GM12873 (cell line): ENCODE measurements at regions not wholly inside any gene's neighbourhood (a gene's known extent, or its start where the extent isn't known, plus 50 kb on each side); places are given as distances from the start of the nearest gene placed in this dataset.

ENCODE experiments used
- CTCF ChIP-seq: IDR thresholded peaks from 2 replicates; pipeline ENCODE4 v1.5.1; 2012; ENCODE audit warnings: low read depth, mild to moderate bottlenecking, moderate library complexity, low read length, control low read depth; ENCODE audit not compliant: insufficient read depth; ENCODE audit errors: missing control alignments

GRCh38 chr5:174287761-174288160, 242.3 kb downstream of the NSG2 start:
- no peak for TF ChIP-seq CTCF

- TF ChIP-seq CTCF = no peak
These were observed 242.9 kb downstream of the NSG2 start for GRCh38 chr5:174288439-174288838.

GRCh38 chr5:174291162-174291561, 245.7 kb downstream of the NSG2 start:
- TF ChIP-seq CTCF = no peak

GRCh38 chr5:174292348-174292747, 246.8 kb downstream of the NSG2 start:
- no peak for TF ChIP-seq CTCF

- TF ChIP-seq CTCF = no peak
These were observed 247.5 kb downstream of the NSG2 start for GRCh38 chr5:174293006-174293405.

GRCh38 chr5:174293481-174293880, 248.0 kb downstream of the NSG2 start:
- no peak for TF ChIP-seq CTCF

- TF ChIP-seq CTCF = no peak
These were observed 249.6 kb downstream of the NSG2 start for GRCh38 chr5:174294891-174295620.
